ENCODE measurements at regions not wholly inside any gene's neighbourhood (a gene's known extent, or its start where the extent isn't known, plus 50 kb on each side); places are given as distances from the start of the nearest gene placed in this dataset.

DNA sequence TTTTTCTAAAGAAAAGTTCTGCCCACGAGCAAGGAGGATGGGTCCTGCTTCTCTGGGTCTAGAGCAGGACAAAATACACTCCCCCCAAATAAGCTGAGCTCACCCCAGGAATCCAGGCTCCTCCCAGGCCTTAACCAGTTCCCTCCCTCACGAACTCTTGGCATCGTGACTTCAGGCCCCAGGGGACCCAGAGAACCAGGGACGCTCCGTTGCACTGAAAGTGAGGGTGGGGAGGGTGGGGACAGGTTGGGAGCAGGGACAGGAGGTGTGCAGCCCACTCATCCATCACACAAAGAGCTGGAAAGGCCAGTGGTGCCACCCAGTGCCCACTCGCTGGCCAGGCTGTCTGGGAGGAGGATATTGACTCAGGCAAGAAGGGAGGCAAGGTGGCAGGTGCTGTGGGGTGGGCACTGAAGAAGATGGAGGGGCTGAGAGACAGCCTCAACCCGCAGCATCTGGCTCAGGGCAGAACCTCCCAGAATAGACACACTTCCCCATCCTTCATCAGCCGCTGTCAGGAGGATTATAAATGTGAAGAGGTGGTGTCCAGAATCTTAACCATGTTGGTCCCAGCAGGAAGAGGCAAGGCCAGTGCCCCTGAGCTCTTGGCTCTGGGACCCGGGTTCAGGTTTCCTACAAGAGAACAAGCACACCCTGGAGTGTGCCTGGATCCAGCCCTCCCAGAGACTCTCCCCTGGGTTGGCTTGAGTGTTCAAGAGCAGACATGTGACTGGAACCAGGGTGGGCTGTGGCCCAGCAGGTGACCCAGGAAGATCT lies 67.9 kb upstream of the RPL38 start (continued):
- TF ChIP-seq RELA (CRISPR knock-in tag; IDR thresholded peaks at IDR 0.05; ENCODE audit: borderline replicate concordance) (no peak), GABPB1 (CRISPR knock-in tag; IDR thresholded peaks at IDR 0.05) (no peak), TEAD4 (CRISPR knock-in tag; IDR thresholded peaks at IDR 0.05) (no peak), SOX15 (CRISPR knock-in tag; IDR thresholded peaks at IDR 0.05) (no peak), ATF1 (CRISPR knock-in tag; IDR thresholded peaks at IDR 0.05) (no peak), FOXJ3 (CRISPR knock-in tag; IDR thresholded peaks at IDR 0.05; ENCODE audit: borderline replicate concordance) (no peak), TEAD1 (CRISPR knock-in tag; IDR thresholded peaks at IDR 0.05) (no peak)
- TF ChIP-seq, protein P1, sequence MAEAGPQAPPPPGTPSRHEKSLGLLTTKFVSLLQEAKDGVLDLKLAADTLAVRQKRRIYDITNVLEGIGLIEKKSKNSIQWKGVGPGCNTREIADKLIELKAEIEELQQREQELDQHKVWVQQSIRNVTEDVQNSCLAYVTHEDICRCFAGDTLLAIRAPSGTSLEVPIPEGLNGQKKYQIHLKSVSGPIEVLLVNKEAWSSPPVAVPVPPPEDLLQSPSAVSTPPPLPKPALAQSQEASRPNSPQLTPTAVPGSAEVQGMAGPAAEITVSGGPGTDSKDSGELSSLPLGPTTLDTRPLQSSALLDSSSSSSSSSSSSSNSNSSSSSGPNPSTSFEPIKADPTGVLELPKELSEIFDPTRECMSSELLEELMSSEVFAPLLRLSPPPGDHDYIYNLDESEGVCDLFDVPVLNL (CRISPR knock-in tag; IDR thresholded peaks at IDR 0.05; ENCODE audit: borderline replicate concordance, low read depth), result no peak
- TF ChIP-seq, protein P2, sequence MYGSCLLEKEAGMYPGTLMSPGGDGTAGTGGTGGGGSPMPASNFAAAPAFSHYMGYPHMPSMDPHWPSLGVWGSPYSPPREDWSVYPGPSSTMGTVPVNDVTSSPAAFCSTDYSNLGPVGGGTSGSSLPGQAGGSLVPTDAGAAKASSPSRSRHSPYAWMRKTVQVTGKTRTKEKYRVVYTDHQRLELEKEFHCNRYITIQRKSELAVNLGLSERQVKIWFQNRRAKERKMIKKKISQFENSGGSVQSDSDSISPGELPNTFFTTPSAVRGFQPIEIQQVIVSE (CRISPR knock-in tag; IDR thresholded peaks at IDR 0.05; ENCODE audit: borderline replicate concordance), result no peak
- TF ChIP-seq, protein P3, sequence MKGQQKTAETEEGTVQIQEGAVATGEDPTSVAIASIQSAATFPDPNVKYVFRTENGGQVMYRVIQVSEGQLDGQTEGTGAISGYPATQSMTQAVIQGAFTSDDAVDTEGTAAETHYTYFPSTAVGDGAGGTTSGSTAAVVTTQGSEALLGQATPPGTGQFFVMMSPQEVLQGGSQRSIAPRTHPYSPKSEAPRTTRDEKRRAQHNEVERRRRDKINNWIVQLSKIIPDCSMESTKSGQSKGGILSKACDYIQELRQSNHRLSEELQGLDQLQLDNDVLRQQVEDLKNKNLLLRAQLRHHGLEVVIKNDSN (CRISPR knock-in tag; IDR thresholded peaks at IDR 0.05), result no peak

DNA sequence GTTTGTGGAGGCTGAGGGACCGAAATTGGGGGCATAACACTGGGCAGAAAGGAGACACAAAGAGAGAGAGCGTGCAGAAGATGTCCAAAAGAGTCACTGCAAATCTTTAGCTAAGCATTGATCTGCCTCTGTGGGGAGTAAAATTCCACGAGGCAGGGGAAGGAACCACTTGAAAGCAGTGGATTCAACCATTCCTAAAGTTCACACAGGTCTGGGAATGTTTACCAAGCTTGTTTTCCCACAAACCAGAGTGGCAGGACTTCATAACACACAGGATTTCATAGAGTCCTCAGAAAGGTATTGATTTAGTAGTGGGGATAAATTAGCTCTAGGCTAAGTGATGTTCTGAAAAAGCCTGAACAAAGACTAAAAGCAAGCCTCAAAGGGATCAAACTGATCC lies 66.1 kb upstream of the RPL38 start:
- TF ChIP-seq, protein P4, sequence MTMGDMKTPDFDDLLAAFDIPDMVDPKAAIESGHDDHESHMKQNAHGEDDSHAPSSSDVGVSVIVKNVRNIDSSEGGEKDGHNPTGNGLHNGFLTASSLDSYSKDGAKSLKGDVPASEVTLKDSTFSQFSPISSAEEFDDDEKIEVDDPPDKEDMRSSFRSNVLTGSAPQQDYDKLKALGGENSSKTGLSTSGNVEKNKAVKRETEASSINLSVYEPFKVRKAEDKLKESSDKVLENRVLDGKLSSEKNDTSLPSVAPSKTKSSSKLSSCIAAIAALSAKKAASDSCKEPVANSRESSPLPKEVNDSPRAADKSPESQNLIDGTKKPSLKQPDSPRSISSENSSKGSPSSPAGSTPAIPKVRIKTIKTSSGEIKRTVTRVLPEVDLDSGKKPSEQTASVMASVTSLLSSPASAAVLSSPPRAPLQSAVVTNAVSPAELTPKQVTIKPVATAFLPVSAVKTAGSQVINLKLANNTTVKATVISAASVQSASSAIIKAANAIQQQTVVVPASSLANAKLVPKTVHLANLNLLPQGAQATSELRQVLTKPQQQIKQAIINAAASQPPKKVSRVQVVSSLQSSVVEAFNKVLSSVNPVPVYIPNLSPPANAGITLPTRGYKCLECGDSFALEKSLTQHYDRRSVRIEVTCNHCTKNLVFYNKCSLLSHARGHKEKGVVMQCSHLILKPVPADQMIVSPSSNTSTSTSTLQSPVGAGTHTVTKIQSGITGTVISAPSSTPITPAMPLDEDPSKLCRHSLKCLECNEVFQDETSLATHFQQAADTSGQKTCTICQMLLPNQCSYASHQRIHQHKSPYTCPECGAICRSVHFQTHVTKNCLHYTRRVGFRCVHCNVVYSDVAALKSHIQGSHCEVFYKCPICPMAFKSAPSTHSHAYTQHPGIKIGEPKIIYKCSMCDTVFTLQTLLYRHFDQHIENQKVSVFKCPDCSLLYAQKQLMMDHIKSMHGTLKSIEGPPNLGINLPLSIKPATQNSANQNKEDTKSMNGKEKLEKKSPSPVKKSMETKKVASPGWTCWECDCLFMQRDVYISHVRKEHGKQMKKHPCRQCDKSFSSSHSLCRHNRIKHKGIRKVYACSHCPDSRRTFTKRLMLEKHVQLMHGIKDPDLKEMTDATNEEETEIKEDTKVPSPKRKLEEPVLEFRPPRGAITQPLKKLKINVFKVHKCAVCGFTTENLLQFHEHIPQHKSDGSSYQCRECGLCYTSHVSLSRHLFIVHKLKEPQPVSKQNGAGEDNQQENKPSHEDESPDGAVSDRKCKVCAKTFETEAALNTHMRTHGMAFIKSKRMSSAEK (CRISPR knock-in tag; IDR thresholded peaks at IDR 0.05; ENCODE audit: borderline replicate concordance), result no peak
- TF ChIP-seq, protein P5, sequence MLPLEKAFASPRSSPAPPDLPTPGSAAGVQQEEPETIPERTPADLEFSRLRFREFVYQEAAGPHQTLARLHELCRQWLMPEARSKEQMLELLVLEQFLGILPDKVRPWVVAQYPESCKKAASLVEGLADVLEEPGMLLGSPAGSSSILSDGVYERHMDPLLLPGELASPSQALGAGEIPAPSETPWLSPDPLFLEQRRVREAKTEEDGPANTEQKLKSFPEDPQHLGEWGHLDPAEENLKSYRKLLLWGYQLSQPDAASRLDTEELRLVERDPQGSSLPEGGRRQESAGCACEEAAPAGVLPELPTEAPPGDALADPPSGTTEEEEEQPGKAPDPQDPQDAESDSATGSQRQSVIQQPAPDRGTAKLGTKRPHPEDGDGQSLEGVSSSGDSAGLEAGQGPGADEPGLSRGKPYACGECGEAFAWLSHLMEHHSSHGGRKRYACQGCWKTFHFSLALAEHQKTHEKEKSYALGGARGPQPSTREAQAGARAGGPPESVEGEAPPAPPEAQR (CRISPR knock-in tag; IDR thresholded peaks at IDR 0.05), result no peak
- TF ChIP-seq, protein P6, sequence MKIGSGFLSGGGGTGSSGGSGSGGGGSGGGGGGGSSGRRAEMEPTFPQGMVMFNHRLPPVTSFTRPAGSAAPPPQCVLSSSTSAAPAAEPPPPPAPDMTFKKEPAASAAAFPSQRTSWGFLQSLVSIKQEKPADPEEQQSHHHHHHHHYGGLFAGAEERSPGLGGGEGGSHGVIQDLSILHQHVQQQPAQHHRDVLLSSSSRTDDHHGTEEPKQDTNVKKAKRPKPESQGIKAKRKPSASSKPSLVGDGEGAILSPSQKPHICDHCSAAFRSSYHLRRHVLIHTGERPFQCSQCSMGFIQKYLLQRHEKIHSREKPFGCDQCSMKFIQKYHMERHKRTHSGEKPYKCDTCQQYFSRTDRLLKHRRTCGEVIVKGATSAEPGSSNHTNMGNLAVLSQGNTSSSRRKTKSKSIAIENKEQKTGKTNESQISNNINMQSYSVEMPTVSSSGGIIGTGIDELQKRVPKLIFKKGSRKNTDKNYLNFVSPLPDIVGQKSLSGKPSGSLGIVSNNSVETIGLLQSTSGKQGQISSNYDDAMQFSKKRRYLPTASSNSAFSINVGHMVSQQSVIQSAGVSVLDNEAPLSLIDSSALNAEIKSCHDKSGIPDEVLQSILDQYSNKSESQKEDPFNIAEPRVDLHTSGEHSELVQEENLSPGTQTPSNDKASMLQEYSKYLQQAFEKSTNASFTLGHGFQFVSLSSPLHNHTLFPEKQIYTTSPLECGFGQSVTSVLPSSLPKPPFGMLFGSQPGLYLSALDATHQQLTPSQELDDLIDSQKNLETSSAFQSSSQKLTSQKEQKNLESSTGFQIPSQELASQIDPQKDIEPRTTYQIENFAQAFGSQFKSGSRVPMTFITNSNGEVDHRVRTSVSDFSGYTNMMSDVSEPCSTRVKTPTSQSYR (CRISPR knock-in tag; IDR thresholded peaks at IDR 0.05), result no peak
- TF ChIP-seq, protein P7, sequence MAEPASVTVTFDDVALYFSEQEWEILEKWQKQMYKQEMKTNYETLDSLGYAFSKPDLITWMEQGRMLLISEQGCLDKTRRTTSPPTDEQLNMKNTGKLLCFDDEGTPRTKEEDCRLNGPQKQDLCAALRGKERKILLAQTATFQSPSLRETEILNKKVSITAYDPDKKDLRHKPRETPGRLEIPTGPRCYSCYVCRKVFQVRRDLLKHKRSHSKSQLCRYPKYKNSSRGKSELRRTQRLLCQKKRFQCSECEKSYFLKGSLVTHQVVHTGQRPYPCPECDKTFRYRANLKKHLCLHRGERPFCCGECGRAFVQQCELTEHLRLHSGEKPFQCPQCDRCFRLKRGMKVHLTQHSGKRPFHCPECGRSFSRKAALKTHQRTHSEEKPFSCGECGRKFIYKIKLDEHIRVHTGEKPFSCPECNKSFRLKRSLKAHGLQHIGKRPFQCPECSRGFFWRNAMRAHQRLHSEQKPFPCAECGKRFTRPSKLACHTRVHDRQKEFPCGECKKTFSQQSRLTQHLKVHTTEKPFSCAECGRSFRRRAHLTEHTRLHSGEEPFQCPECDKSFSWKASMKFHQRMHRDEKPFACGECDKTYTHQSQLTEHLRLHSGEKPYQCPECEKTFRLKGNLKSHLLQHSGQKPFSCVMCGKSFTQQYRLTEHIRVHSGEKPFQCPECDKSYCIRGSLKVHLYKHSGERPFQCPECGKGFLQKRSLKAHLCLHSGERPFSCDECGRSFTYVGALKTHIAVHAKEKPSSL (CRISPR knock-in tag; conservative IDR thresholded peaks at IDR 0.05), result no peak
- ATAC-seq (no peak), DNase-seq (ENCODE audit: low spot score) (no peak)
- POLR2A ChIA-PET, result no interaction called here
- Mint-ChIP-seq H3K27ac (no peak overlapping the region), H3K36me3 (peaks cover 18% of the 10 kb centered on the region), H3K4me3 (no peak overlapping the region), H3K4me1 (peaks cover 14% of the 10 kb centered on the region), H3K27me3 (ENCODE audit: low read depth) (peaks cover 3% of the 10 kb centered on the region; the same call in 1 of the 2 replicates), H3K9me3 (peaks cover 41% of the 10 kb centered on the region)
- CTCF ChIA-PET, result no interaction called here
